HG03159 (cell line): ENCODE measurements at regions not wholly inside any gene's neighbourhood (a gene's known extent, or its start where the extent isn't known, plus 50 kb on each side); places are given as distances from the start of the nearest gene placed in this dataset.

Experiments used
- ATAC-seq: cut with Tn5 transposase; IDR thresholded peaks from one replicate; pipeline ENCODE4 v1.9.1; 2021; ENCODE audit warnings: mild to moderate bottlenecking, moderate library complexity; ENCODE audit not compliant: unreplicated experiment

GRCh38 chr2:145849466-145849865 is 1329.5 kb upstream of the ZEB2 start:
- no peak for ATAC-seq

DNA sequence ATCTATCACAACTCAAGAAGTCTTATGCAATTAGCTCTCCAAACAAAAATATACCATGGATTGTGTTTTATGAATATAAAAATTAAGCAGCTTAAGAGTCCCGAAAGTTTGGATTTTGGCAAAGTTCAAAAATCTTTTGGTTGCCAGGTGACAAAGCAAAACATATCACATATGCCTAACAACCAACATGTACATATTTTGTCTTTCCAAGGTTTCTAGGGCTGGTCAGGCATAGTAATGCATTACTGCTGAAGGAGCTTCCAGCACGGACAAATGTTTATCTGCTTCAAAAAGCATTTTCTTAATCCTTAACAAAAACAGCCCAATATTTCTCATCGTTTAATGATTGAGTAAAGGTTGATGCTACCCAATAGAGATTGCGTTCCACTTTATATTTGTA is 1327.1 kb upstream of the ZEB2 start:
- ATAC-seq, result no peak

- ATAC-seq, result no peak
Measured at GRCh38 chr2:145845923-145846322, 1326.0 kb upstream of the ZEB2 start.

DNA sequence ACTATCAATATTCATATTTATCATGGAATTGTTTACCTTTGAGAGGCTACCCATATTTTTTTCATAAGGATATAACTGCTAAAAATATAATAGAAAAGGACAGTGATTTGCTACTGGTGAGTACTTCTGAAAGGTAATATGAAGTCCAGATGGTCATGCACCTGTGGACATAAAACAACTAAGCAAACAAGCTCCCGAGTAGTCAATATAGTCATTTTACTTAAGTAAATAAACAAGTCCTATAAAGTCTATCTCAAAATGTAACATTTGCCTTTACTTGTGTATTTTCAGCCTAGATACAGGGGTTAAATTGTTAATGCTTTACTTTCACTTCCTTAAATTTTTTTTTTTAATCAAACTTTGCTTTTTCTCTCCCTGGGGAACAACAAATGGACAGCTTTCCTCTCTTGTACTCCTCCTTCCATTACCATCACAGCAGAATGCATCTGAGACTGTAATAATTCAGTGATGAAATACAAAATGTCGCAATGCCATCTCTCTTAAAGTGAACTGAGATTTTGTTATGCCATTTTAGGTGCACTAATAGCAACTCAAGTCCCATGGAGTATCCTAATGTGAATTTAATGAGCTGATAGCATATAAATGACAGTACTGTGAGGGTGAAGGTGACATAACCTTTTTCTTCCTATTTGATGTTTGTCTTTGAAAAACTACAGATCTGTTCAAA is 1325.4 kb upstream of the ZEB2 start:
- ATAC-seq, result no peak

- no peak for ATAC-seq
Measured at GRCh38 chr2:145841973-145842372, 1322.1 kb upstream of the ZEB2 start.

DNA sequence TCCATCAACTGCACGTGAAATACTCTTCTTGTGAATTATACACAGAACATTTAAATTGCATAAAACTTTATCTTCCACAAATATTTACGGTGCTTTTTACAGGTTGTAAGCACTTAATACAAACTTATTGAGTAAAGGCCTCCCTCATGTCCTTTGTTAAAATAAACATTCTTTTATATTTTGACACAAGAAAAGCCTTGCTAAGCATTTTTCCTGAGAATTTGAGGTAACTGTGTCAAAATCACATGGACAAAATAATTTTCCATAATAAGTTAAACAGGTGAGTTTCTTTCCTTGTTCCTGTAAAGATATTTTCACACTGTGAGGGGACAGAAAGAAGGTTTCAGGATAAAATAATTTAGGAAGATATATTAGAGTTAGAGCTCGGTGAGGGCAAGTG is 1317.1 kb upstream of the ZEB2 start:
- ATAC-seq, result no peak

- no peak for ATAC-seq
Measured at GRCh38 chr2:145835665-145836064, 1315.7 kb upstream of the ZEB2 start.

- ATAC-seq, result no peak
Measured at GRCh38 chr2:145832681-145833080, 1312.8 kb upstream of the ZEB2 start.

- no peak for ATAC-seq
Measured at GRCh38 chr2:145829931-145830330, 1310.0 kb upstream of the ZEB2 start.

- no peak for ATAC-seq
Measured at GRCh38 chr2:145827235-145827634, 1307.3 kb upstream of the ZEB2 start.

DNA sequence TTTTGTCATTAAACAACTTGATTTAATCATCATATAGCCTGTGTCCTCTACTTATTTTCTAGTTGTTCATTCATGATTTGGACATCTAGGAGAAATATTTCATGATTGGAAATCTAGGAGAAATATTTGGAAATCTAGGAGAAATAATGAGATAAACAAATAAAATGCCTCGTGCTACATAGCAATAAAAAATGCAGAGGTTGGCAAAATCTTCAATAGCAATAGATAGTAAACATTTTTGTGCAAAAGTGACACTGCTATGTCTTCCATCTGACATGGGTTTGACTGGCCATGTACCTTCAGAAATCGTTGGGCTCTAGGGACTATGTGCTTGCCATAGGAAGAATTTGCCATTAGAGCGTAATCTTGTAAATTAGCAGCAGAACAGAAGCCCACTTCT is 1304.5 kb upstream of the ZEB2 start:
- no peak for ATAC-seq

DNA sequence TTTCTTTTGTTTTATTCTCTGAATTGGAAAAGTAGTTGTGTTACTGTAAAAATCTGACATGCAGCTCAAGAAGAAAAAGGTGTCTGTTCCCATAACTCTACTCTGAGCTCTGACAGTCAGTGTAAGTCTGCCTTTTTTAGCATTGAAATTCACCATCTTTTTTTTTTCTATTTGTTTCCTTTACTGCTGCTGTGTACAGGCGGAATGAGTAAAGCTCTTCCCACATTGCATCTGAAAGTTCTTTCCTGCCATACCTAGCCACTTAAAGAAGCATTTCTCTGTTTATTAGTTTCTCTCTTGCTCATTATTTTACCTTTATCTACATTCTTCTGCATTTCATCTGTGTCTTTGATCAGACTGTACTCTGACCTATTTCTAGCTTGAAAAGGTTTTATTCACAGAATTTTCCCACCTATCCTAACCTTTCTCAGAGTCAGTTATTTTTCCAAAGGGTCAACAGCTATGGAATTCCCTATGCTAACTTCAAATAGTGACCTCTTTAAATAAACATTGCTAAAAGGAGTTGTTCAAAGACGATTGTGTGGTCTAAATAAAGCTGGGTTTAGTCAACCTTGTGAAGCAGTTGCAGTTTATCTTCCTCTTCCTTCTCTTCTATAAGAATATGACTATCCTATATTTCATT is 1303.1 kb upstream of the ZEB2 start:
- ATAC-seq, result no peak

DNA sequence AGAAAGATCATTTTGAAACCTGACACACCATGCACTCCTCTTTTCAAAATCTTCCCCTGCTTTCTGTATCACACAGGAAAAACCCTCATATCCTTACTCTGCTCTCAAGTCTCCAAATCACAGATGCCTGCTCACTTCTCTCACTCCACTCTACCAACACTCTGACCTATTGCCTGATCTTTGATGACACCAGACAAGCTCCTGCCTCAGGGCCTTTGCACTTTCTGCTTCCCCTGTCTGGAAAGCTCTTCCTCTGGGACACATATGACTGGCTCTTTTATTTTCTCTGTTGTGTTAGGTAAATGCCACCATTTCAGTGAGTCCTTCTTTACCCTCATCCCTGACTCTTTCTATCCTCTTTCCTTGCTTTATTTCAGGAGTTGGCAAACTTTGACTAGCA is 1300.7 kb upstream of the ZEB2 start:
- ATAC-seq, result no peak

- no peak for ATAC-seq
Measured at GRCh38 chr2:145818890-145819504, 1299.1 kb upstream of the ZEB2 start.

DNA sequence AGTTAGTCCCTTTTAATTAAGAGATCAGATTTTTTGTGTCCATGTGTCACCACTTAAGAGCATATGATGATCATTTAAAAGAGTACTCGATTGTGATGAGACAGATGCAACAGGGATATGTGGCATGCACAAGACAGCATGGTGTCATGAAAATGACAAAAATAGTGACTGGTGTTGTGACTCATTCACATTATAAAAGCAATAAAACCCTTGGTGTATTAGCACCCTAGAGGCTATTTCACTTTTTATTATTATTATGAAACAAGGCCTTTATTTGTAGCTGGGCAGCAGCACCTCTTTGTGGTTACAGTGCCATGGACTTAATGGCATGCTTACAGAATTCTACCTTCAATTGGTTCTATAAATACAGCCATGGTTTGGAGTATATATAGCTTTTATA is 1296.0 kb upstream of the ZEB2 start:
- no peak for ATAC-seq

GRCh38 chr2:145813481-145813880 is 1293.6 kb upstream of the ZEB2 start:
- ATAC-seq, result no peak

DNA sequence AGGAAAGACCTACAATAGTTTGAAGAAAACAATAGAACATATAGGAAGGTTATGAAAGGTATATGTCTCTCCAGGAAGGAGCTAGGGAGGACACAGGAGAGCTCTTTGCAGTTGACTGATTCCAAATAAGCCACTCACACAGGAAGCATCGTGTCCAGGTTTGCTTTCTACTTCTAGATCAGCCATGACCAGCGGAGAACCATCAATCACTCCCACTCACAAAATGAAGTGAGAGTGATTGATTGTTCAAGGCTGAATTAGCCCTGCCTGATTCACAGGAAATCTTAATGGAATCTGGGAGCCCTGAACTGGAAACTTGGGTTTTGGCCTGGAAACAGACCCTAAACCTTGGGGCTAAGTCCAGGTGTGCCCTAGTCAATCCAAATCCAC is 1292.2 kb upstream of the ZEB2 start:
- no peak for ATAC-seq

DNA sequence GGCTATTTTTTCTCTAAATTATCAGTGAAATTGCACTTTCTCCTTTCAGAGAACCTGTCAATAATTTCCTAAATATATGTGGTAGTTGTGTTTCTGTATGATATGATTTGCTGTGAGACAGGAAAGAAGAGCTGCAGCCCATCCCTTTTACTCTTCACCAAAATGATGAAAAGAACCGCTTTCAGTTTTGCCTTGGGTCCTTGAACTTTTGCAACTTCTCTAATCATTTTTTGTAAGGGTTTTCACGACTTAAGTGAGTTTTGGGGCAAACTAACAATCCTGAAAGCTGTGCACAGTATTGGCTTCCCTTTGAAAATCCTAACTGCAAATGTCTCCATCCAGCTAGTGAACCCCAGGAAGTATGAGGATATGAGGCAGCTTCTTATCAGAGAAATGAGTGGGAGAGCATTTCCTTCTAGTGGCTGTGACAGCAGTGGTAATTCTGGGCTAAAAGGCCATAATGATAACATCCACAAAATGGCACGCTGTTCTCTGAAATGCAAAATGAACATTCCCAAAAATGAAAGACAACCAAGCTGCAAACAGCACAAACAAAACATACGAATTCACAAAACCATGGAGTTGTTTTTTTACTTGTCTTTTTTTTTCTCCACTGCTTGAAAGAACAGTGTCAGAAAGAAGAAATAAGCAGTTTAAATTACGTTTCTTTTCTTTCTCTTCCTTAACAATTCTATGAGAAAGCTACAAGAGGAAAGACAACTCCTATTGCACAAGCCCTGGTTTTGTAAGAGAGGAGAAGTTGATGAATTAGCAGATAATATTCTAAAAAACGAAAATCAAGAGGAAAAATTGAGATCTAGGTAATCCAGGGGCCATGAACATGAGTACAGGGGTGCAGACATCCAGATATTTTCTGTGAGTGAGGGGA is 1291.6 kb upstream of the ZEB2 start:
- ATAC-seq, result no peak

GRCh38 chr2:145807968-145808367 is 1288.0 kb upstream of the ZEB2 start:
- ATAC-seq, result no peak

- no peak for ATAC-seq
Measured at GRCh38 chr2:145807554-145807953, 1287.6 kb upstream of the ZEB2 start.

GRCh38 chr2:145806546-145806945 is 1286.6 kb upstream of the ZEB2 start:
- ATAC-seq, result no peak
